SK-N-SH (cell line): ENCODE measurements at regions not wholly inside any gene's neighbourhood (a gene's known extent, or its start where the extent isn't known, plus 50 kb on each side); places are given as distances from the start of the nearest gene placed in this dataset.

Experiments used
- CTCF ChIA-PET: fragments of 300-600, 350-600 bp; formaldehyde crosslinking; extraction: SDS; loops from one replicate; lab custom pipeline; 2021; lab: Yijun Ruan, JAX
- POLR2A ChIA-PET: fragments of 350-600 bp; sonication (Branson Sonifier 250); formaldehyde crosslinking; extraction: SDS; loops from one replicate; lab custom pipeline; 2020; ENCODE audit warnings: antibody characterized with exemption, inconsistent platforms; lab: Yijun Ruan, JAX
- DNase-seq: peaks from one replicate; pipeline ENCODE4 v3.0.0; 2012
- H2AFZ ChIP-seq: fragments of 200-600 bp; sonication (generic); 2 replicates; pipeline ENCODE4 v1.8.1; 2016; ENCODE audit warnings: antibody characterized with exemption, mild to moderate bottlenecking, low read depth
- H3F3A ChIP-seq: fragments of 200-600 bp; sonication (generic); replicated peaks from 2 replicates; pipeline ENCODE3; 2016; ENCODE audit warnings: antibody characterized with exemption, mild to moderate bottlenecking; ENCODE audit not compliant: insufficient read depth
- H3K27ac ChIP-seq, 2 experiments: fragments of 200-500 bp in 1 of 2; fragments of 200-600 bp in 1 of 2; sonication (Bioruptor generic) in 1 of 2; sonication (generic), shearing (Covaris generic) in 1 of 2; 2 replicates each; pipeline versions ENCODE4 v1.5.1 to v1.6.1; 2014 to 2016; ENCODE audit warnings: low read depth in 2 of 2, inconsistent platforms in 1 of 2, low read length in 1 of 2, mild to moderate bottlenecking in 1 of 2, mixed read lengths in 1 of 2
- H3K27me3 ChIP-seq: fragments of 200-600 bp; sonication (generic), shearing (Covaris generic); 2 replicates; pipeline ENCODE4 v1.6.1; 2016; ENCODE audit warnings: mixed run types; ENCODE audit not compliant: insufficient read depth
- H3K36me3 ChIP-seq, 2 experiments: fragments of 200-500 bp in 1 of 2; fragments of 200-600 bp in 1 of 2; sonication (Bioruptor generic) in 1 of 2; sonication (generic) in 1 of 2; replicated peaks in 1 of 2; 2 replicates each; pipeline versions ENCODE3 to v1.5.1; 2014 to 2016; ENCODE audit warnings: low read length in 1 of 2, mild to moderate bottlenecking in 1 of 2; ENCODE audit not compliant: insufficient read depth in 2 of 2, control insufficient read depth in 1 of 2
- H3K4me1 ChIP-seq, 2 experiments: fragments of 200-500 bp in 1 of 2; fragments of 200-600 bp in 1 of 2; sonication (Bioruptor generic) in 1 of 2; sonication (generic), shearing (Covaris generic) in 1 of 2; 2 replicates each; pipeline versions ENCODE4 v1.5.1 to v1.6.1; 2014 to 2016; ENCODE audit warnings: low read depth in 1 of 2, low read length in 1 of 2, mixed run types in 1 of 2; ENCODE audit not compliant: insufficient read depth in 2 of 2, control insufficient read depth in 1 of 2
- H3K4me2 ChIP-seq: fragments of 200-600 bp; sonication (generic), shearing (Covaris generic); 2 replicates; pipeline ENCODE4 v1.6.1; 2017; ENCODE audit warnings: mixed run types
- H3K4me3 ChIP-seq, 2 experiments: fragments of 200-500 bp in 1 of 2; fragments of 200-600 bp in 1 of 2; sonication (Bioruptor generic) in 1 of 2; sonication (generic), shearing (Covaris generic) in 1 of 2; 2 replicates each; pipeline versions ENCODE4 v1.5.1 to v1.8.1; 2014 to 2016; ENCODE audit warnings: low read depth in 2 of 2, inconsistent platforms in 1 of 2, low read length in 1 of 2, mild to moderate bottlenecking in 1 of 2, mixed read lengths in 1 of 2, moderate library complexity in 1 of 2
- H3K79me2 ChIP-seq: fragments of 200-600 bp; sonication (generic); 2 replicates; pipeline ENCODE4 v1.8.1; 2017; ENCODE audit warnings: mild to moderate bottlenecking; ENCODE audit not compliant: insufficient read depth
- H3K9ac ChIP-seq: fragments of 200-600 bp; sonication (generic); 2 replicates; pipeline ENCODE4 v1.6.1; 2017; ENCODE audit warnings: mixed run types
- H3K9me2 ChIP-seq: fragments of 200-600 bp; sonication (generic); 2 replicates; pipeline ENCODE4 v1.6.1; 2017; ENCODE audit warnings: mixed run types
- H3K9me3 ChIP-seq: fragments of 200-600 bp; sonication (generic); 2 replicates; pipeline ENCODE4 v1.6.1; 2017; ENCODE audit warnings: mixed run types, mild to moderate bottlenecking, moderate library complexity
- H4K20me1 ChIP-seq: fragments of 200-600 bp; sonication (generic); 2 replicates; pipeline ENCODE4 v1.6.1; 2017; ENCODE audit warnings: mild to moderate bottlenecking, mixed run types; ENCODE audit not compliant: insufficient read depth
- EP300 ChIP-seq, 2 experiments: IDR thresholded peaks; 2 replicates each; pipeline versions ENCODE4 v1.4.0 to v1.6.1; 2012; ENCODE audit warnings: borderline replicate concordance in 1 of 2, low read depth in 1 of 2, low read length in 1 of 2
- FOSL2 ChIP-seq: IDR thresholded peaks from 2 replicates; pipeline ENCODE4 v1.4.0; 2012; ENCODE audit warnings: low read depth, mild to moderate bottlenecking, moderate library complexity, borderline replicate concordance
- GATA2 ChIP-seq: sonication (generic); formaldehyde crosslinking; IDR thresholded peaks from 2 replicates; pipeline ENCODE4 v1.5.0; 2020; ENCODE audit warnings: mild to moderate bottlenecking, missing genetic modification reagents
- IRF3 ChIP-seq: fragments of 150-350 bp; IDR thresholded peaks from 2 replicates; pipeline ENCODE4 v1.6.1; 2016; ENCODE audit warnings: mild to moderate bottlenecking, low read depth, low read length
- NFIC ChIP-seq: IDR thresholded peaks from 2 replicates; pipeline ENCODE4 v1.4.0; 2012; ENCODE audit warnings: borderline replicate concordance
- PBX3 ChIP-seq: IDR thresholded peaks from 2 replicates; pipeline ENCODE4; 2012
- RCOR1 ChIP-seq: fragments of 150-350 bp; IDR thresholded peaks from 2 replicates; pipeline ENCODE4 v1.6.1; 2017; ENCODE audit warnings: antibody characterized with exemption, low read length
- TCF12 ChIP-seq: IDR thresholded peaks from 2 replicates; pipeline ENCODE4 v1.4.0; 2012
- USF1 ChIP-seq: IDR thresholded peaks from 2 replicates; pipeline ENCODE4 v1.4.0; 2012; ENCODE audit warnings: low read depth, borderline replicate concordance
- YY1 ChIP-seq: IDR thresholded peaks from 2 replicates; pipeline ENCODE4 v1.4.0; 2012; ENCODE audit warnings: low read depth, mild to moderate bottlenecking
- ZBTB33 ChIP-seq: IDR thresholded peaks from 2 replicates; pipeline ENCODE4 v1.4.0; 2012; ENCODE audit warnings: low read depth, borderline replicate concordance
- WGBS: methylation state at CpG from one replicate; pipeline ENCODE4 v1.1.6; 2017; ENCODE audit warnings: low lambda C conversion rate; 5-methylcytosine and 5-hydroxymethylcytosine counted together

- Histone ChIP-seq H3K9me3 (no peaks in the 10 kb centered on the region), H3K4me2 (no peak overlapping the region), H2AFZ (no peak overlapping the region), H3K9ac (no peak overlapping the region), H4K20me1 (no peaks in the 10 kb centered on the region), H3K27me3 (no peaks in the 10 kb centered on the region), H3K79me2 (no peaks in the 10 kb centered on the region), H3K9me2 (no peaks in the 10 kb centered on the region), H3K36me3 (no peaks in the 10 kb centered on the region), H3K27ac (no peak overlapping the region), H3F3A (no peaks in the 10 kb centered on the region), H3K4me3 (no peak overlapping the region), H3K4me1 (no peaks in the 10 kb centered on the region; a peak in 1 of 4 replicates)
- DNase-seq, result no peak
- CTCF ChIA-PET, result interaction anchor here (1.5 kb wide), 1 partner anchor 221 kb away, joined by 3 read pairs; no protein-coding TSS in a partner anchor
- 8% methylated on average over 2 of the region's 2 CpGs for WGBS
- no peak for TF ChIP-seq IRF3
- no peak for TF ChIP-seq NFIC
- TF ChIP-seq FOSL2, result no peak
- TF ChIP-seq USF1, result no peak
- no peak for TF ChIP-seq ZBTB33
- TF ChIP-seq RCOR1, result no peak
- TF ChIP-seq PBX3, result no peak
- TF ChIP-seq TCF12, result no peak
- no peak for TF ChIP-seq YY1
- no peak for TF ChIP-seq GATA2
- no peak for TF ChIP-seq EP300 (IDR thresholded peaks at IDR 0.05; ENCODE audit: borderline replicate concordance in 1 of 2, low read depth in 1 of 2, low read length in 1 of 2)
- POLR2A ChIA-PET, result no interaction called here
These were observed 935.4 kb upstream of the TENM3 start for GRCh38 chr4:181307824-181308223.
